Colonic mucosa (tissue), 4 donors: ENCODE measurements at regions not wholly inside any gene's neighbourhood (a gene's known extent, or its start where the extent isn't known, plus 50 kb on each side); places are given as distances from the start of the nearest gene placed in this dataset.

ENCODE experiments used
- DNase-seq: peaks from one replicate; pipeline ENCODE4 v3.0.0-alpha.2; 2020
- H3K27ac ChIP-seq: fragments of 200-600 bp; one replicate; pipeline ENCODE4 v1.8.0; 2021
- H3K27me3 ChIP-seq: fragments of 200-600 bp; one replicate; pipeline ENCODE4 v1.8.0; 2021
- H3K36me3 ChIP-seq: fragments of 200-600 bp; one replicate; pipeline ENCODE4 v1.8.0; 2021
- H3K4me1 ChIP-seq: fragments of 200-600 bp; one replicate; pipeline ENCODE4 v1.8.0; 2021; ENCODE audit warnings: mild to moderate bottlenecking
- H3K4me3 ChIP-seq: fragments of 200-600 bp; one replicate; pipeline ENCODE4 v1.8.0; 2021
- H3K9ac ChIP-seq, 2 donors: one replicate each; pipeline ENCODE4 v1.7.0; 2013; ENCODE audit warnings: control low read depth in 2 of 2, low read depth in 2 of 2, low read length in 2 of 2
- H3K9me3 ChIP-seq: fragments of 200-600 bp; one replicate; pipeline ENCODE4 v1.8.0; 2021
- intact Hi-C: fragments of 100-400 bp; cut with DNase I; formaldehyde crosslinking; loops from one replicate; pipeline ENCODE4 v1.14.1; 2022
- TF ChIP-seq, protein P1 (sequence below): fragments of 200-600 bp; IDR thresholded peaks from one replicate; pipeline ENCODE4 v1.8.0; 2022; ENCODE audit warnings: antibody characterized with exemption, mild to moderate bottlenecking
- donor health status: healthy.
- donor health status: DM: no; HTN: no; CAD: no.
- donor health status: DM: no; HTN: no; CAD: no.

GRCh38 chr5:164345173-164345849 is 839.9 kb downstream of the MAT2B start:
- intact Hi-C loops = no loop called here
- H3K27me3 ChIP-seq = no peaks in the 10 kb centered on the region

DNA sequence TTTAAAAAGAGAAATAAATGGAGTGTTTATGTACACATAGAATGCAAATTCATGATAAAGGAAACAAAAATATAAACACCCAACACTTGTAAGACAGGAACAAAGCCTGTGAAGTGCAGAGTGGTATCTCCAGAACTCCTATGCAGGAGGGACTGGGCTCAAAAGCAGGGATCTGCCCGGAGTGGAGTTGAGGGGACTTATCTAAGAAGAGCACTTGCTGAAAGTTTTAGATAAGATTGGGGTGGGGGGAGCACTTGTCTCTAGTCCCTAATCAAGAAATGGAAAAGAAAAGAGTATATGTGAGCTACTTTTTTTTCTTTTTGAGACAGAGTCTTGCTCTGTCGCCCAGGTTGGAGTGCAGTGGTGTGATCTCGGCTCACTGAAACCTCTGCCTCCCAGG is 840.4 kb downstream of the MAT2B start:
- intact Hi-C loops = no loop called here
- TF ChIP-seq, protein P1, sequence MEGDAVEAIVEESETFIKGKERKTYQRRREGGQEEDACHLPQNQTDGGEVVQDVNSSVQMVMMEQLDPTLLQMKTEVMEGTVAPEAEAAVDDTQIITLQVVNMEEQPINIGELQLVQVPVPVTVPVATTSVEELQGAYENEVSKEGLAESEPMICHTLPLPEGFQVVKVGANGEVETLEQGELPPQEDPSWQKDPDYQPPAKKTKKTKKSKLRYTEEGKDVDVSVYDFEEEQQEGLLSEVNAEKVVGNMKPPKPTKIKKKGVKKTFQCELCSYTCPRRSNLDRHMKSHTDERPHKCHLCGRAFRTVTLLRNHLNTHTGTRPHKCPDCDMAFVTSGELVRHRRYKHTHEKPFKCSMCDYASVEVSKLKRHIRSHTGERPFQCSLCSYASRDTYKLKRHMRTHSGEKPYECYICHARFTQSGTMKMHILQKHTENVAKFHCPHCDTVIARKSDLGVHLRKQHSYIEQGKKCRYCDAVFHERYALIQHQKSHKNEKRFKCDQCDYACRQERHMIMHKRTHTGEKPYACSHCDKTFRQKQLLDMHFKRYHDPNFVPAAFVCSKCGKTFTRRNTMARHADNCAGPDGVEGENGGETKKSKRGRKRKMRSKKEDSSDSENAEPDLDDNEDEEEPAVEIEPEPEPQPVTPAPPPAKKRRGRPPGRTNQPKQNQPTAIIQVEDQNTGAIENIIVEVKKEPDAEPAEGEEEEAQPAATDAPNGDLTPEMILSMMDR = no peak
- no peak overlapping the region for H3K27ac ChIP-seq

More at GRCh38 chr5:164345173-164345849, 839.9 kb downstream of the MAT2B start:
- no peak for DNase-seq
- H3K9ac ChIP-seq = no peak overlapping the region
- H3K27ac ChIP-seq = no peak overlapping the region
- H3K9me3 ChIP-seq = no peaks in the 10 kb centered on the region
- no peaks in the 10 kb centered on the region for H3K4me1 ChIP-seq
- TF ChIP-seq, protein P1 = no peak
- H3K4me3 ChIP-seq = no peak overlapping the region
- no peaks in the 10 kb centered on the region for H3K36me3 ChIP-seq

DNA sequence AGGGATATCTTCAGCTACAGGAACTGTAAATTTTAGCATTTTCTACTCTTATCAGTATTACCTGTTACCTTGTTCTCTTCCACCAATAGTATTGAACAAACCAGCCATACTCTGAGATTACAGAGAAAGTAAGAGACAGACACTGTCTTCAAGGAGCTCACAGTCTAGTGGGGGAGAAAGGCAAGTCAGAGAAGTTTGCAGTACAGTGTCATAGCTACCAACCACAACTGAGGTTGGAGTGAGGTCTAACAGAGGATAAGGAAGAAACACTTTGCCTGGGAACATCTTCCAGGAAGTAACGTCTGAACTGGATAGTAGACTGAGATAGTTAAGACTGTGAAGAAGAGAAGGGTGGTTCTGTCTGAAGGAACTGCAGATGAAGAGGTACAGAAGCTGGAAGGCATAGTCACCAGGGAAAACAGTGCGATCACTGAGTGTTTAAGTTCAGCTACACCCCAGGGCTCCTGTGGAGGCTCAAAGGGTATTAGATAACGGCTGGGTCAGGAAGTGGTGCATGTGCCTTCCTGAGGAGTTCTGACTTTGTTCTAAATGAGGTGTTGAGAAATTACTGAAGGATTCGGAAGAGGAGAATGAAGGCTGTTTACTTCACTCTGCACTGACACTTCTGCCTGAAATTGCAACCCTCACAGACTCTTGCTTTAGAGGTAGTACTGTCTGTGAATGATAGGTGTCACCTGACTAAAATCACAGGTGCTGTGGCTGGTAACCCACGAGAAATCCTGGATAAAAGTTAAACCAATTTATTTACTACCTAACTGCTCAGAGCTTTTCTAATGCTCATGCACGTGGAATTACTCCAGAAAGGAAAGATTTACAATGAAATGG is 841.6 kb downstream of the MAT2B start:
- DNase-seq = no peak
- Histone ChIP-seq H3K9ac (no peak overlapping the region), H3K4me1 (no peaks in the 10 kb centered on the region), H3K27me3 (no peaks in the 10 kb centered on the region), H3K36me3 (no peaks in the 10 kb centered on the region), H3K9me3 (no peaks in the 10 kb centered on the region), H3K27ac (no peak overlapping the region), H3K4me3 (no peak overlapping the region)
- intact Hi-C loops = no loop called here
- TF ChIP-seq, protein P1 = no peak

More for the DNA sequence above, 840.4 kb downstream of the MAT2B start:
- Histone ChIP-seq H3K9ac (no peak overlapping the region), H3K4me1 (no peaks in the 10 kb centered on the region), H3K4me3 (no peak overlapping the region), H3K9me3 (no peaks in the 10 kb centered on the region), H3K27me3 (no peaks in the 10 kb centered on the region), H3K36me3 (no peaks in the 10 kb centered on the region)
- DNase-seq = no peak

DNA sequence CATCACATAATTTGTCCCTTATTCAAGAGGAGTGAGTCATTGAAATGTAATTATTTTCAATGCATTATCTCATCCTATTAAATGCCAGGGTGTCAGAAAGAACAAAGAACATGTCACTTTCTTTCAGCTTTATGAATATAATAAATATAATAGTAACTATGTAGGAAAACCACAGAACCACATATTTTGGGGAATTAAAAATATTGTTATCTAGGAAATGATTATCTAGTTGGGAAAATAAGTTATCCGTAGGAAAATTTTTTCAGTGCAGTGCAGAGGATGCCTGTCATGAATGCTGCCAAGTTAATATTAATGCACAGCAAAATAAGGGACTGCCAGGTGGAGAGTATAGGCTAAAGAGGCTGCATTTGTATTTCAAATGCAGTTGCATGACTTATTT is 844.8 kb downstream of the MAT2B start:
- intact Hi-C loops = no loop called here
- no peaks in the 10 kb centered on the region for H3K9me3 ChIP-seq
- H3K36me3 ChIP-seq = no peaks in the 10 kb centered on the region
- H3K4me3 ChIP-seq = no peak overlapping the region
- H3K4me1 ChIP-seq = no peaks in the 10 kb centered on the region
- no peak overlapping the region for H3K27ac ChIP-seq
- DNase-seq = no peak
- no peak overlapping the region for H3K9ac ChIP-seq
- H3K27me3 ChIP-seq = no peaks in the 10 kb centered on the region
- TF ChIP-seq, protein P1 = no peak

- no peak overlapping the region for H3K27ac ChIP-seq
- no peak overlapping the region for H3K9ac ChIP-seq
- TF ChIP-seq, protein P1 = no peak
- DNase-seq = no peak
- intact Hi-C loops = no loop called here
- H3K9me3 ChIP-seq = no peaks in the 10 kb centered on the region
- H3K36me3 ChIP-seq = no peaks in the 10 kb centered on the region
- no peak overlapping the region for H3K4me3 ChIP-seq
- H3K4me1 ChIP-seq = no peaks in the 10 kb centered on the region
- no peaks in the 10 kb centered on the region for H3K27me3 ChIP-seq
Observed at GRCh38 chr5:164351245-164351834, 845.9 kb downstream of the MAT2B start.
